DOHH2 (cell line): ENCODE measurements at regions not wholly inside any gene's neighbourhood (a gene's known extent, or its start where the extent isn't known, plus 50 kb on each side); places are given as distances from the start of the nearest gene placed in this dataset.

Experiments
- EZH2phosphoT487 ChIP-seq: fragments of 200-600 bp; sonication (generic); IDR thresholded peaks from 2 replicates; pipeline ENCODE4 v1.6.1; 2017; ENCODE audit warnings: borderline replicate concordance, mild to moderate bottlenecking, antibody characterized with exemption, low read length, moderate library complexity, mixed read lengths
- TF ChIP-seq, protein P1 (sequence below): fragments of 200-600 bp; sonication (generic); IDR thresholded peaks from one replicate; pipeline ENCODE4 v1.5.1; 2014; ENCODE audit warnings: antibody characterized with exemption, mild to moderate bottlenecking, low read depth, low read length; ENCODE audit not compliant: poor library complexity, severe bottlenecking

GRCh38 chr4:115781528-115782146 lies 668.2 kb upstream of the NDST4 start:
- TF ChIP-seq, protein P1, sequence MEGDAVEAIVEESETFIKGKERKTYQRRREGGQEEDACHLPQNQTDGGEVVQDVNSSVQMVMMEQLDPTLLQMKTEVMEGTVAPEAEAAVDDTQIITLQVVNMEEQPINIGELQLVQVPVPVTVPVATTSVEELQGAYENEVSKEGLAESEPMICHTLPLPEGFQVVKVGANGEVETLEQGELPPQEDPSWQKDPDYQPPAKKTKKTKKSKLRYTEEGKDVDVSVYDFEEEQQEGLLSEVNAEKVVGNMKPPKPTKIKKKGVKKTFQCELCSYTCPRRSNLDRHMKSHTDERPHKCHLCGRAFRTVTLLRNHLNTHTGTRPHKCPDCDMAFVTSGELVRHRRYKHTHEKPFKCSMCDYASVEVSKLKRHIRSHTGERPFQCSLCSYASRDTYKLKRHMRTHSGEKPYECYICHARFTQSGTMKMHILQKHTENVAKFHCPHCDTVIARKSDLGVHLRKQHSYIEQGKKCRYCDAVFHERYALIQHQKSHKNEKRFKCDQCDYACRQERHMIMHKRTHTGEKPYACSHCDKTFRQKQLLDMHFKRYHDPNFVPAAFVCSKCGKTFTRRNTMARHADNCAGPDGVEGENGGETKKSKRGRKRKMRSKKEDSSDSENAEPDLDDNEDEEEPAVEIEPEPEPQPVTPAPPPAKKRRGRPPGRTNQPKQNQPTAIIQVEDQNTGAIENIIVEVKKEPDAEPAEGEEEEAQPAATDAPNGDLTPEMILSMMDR: no peak
- no peak for TF ChIP-seq EZH2phosphoT487
